ENCODE measurements at regions not wholly inside any gene's neighbourhood (a gene's known extent, or its start where the extent isn't known, plus 50 kb on each side); places are given as distances from the start of the nearest gene placed in this dataset.

GRCh38 chr10:130719448-130719752, 583.2 kb downstream of the GLRX3 start:
- POLR2A ChIA-PET (ENCODE audit: unreplicated experiment), result no interaction called here
- H3K56ac ChIP-seq (ENCODE audit: extremely low read depth, insufficient read depth, low read length), result no peak overlapping the region
- no peak overlapping the region for H3K27ac ChIP-seq (ENCODE audit: insufficient read depth, low read length)
- no peaks in the 10 kb centered on the region for H3K27me3 ChIP-seq (ENCODE audit: control insufficient read depth, insufficient read depth, low read length)
- CTCF ChIA-PET, result no interaction called here
- no peak overlapping the region for H3K14ac ChIP-seq (replicated peaks; ENCODE audit: low read depth, low read length)
- dilution Hi-C loops (cut with HindIII; ENCODE audit: low sequenced_read_pairs, unreplicated experiment), result no loop called here
- peaks cover 37% of the 10 kb centered on the region for H3K9me3 ChIP-seq (ENCODE audit: control insufficient read depth, insufficient read depth, low read length)
- H3K9me1 ChIP-seq (ENCODE audit: insufficient read depth, low read length), result no peaks in the 10 kb centered on the region
- no peak overlapping the region for H3K4me3 ChIP-seq (ENCODE audit: insufficient read depth, low read depth, low read length)
- DNase-seq, result no peak
- H3K36me3 ChIP-seq (ENCODE audit: control insufficient read depth, insufficient read depth, low read length), result no peaks in the 10 kb centered on the region
- no peaks in the 10 kb centered on the region for H4K20me1 ChIP-seq (ENCODE audit: insufficient read depth, low read length)
- no peak overlapping the region for H4K91ac ChIP-seq (ENCODE audit: insufficient read depth, low read depth, low read length)
- no peak for ATAC-seq (ENCODE audit: low read depth)
- H3K18ac ChIP-seq (ENCODE audit: low read depth, low read length), result no peak overlapping the region
- H2BK120ac ChIP-seq (ENCODE audit: low read depth, low read length), result no peak overlapping the region
- TF ChIP-seq RAD21 (IDR thresholded peaks at IDR 0.05; ENCODE audit: low read length) (no peak), NFE2L2 (IDR thresholded peaks at IDR 0.05; ENCODE audit: low read depth, low read length) (no peak), BHLHE40 (IDR thresholded peaks at IDR 0.05; ENCODE audit: low read depth, low read length) (no peak), USF2 (IDR thresholded peaks at IDR 0.05; ENCODE audit: low read depth, low read length) (no peak), SMC3 (IDR thresholded peaks at IDR 0.05; ENCODE audit: low read depth, low read length) (no peak), MXI1 (IDR thresholded peaks at IDR 0.05; ENCODE audit: borderline replicate concordance, low read depth, low read length) (no peak), RCOR1 (IDR thresholded peaks at IDR 0.05; ENCODE audit: insufficient replicate concordance, low read length) (no peak), CHD1 (IDR thresholded peaks at IDR 0.05; ENCODE audit: low read depth, low read length) (no peak), ELK1 (IDR thresholded peaks at IDR 0.05; ENCODE audit: borderline replicate concordance, low read depth, low read length) (no peak), MAZ (IDR thresholded peaks at IDR 0.05; ENCODE audit: borderline replicate concordance, low read depth, low read length) (no peak), CTCF (conservative IDR thresholded peaks at IDR 0.05; ENCODE audit: low read depth, low read length) (no peak), POLR2A (IDR thresholded peaks at IDR 0.05; ENCODE audit: low read depth, low read length) (no peak), RFX5 (IDR thresholded peaks at IDR 0.05; ENCODE audit: low read depth, low read length) (no peak), CEBPB (IDR thresholded peaks at IDR 0.05; ENCODE audit: low read depth, low read length) (no peak), FOS (IDR thresholded peaks at IDR 0.05; ENCODE audit: low read depth, low read length) (no peak)
- no peak overlapping the region for H3K4me2 ChIP-seq (ENCODE audit: low read depth, low read length)
- no peak overlapping the region for H2AK5ac ChIP-seq (ENCODE audit: low read depth, low read length)
- BruUV-seq (replicated peaks), result no TSS peak
- no peaks in the 10 kb centered on the region for H3K79me1 ChIP-seq (ENCODE audit: low read depth in 1 of 2, low read length in 2 of 2)
- no peak overlapping the region for H3K9ac ChIP-seq (ENCODE audit: low read depth, low read length)
- in situ Hi-C loops (cut with MboI; ENCODE audit: low sequenced_read_pairs), result no loop called here
- WGBS, 2 experiments (ENCODE audit: extremely low coverage in 2 of 2, insufficient read length in 1 of 2), result no CpG with 5 or more reads among the region's 2 CpGs
- no peak overlapping the region for H2BK5ac ChIP-seq (ENCODE audit: low read depth, low read length, poor library complexity, severe bottlenecking)
- H2BK20ac ChIP-seq (ENCODE audit: low read depth, low read length), result no peak overlapping the region
- intact Hi-C loops (cut with micrococcal nuclease), result no loop called here
- H2AFZ ChIP-seq (replicated peaks; ENCODE audit: low read length, poor library complexity), result no peak overlapping the region
- H2BK15ac ChIP-seq (ENCODE audit: low read depth, low read length), result no peak overlapping the region
- H4K8ac ChIP-seq (ENCODE audit: low read depth in 2 of 2, low read length in 2 of 2), result no peak overlapping the region
- H3K23ac ChIP-seq (ENCODE audit: low read depth, low read length), result no peak overlapping the region
- no peak overlapping the region for H4K5ac ChIP-seq (ENCODE audit: low read depth, low read length)
- no peak overlapping the region for H3K4ac ChIP-seq (ENCODE audit: low read depth, low read length)
- no peaks in the 10 kb centered on the region for H3K4me1 ChIP-seq (ENCODE audit: control insufficient read depth, insufficient read depth, low read length)
- H2AK9ac ChIP-seq (replicated peaks; ENCODE audit: low read depth, low read length, poor library complexity), result no peak overlapping the region
